ENCODE measurements at regions not wholly inside any gene's neighbourhood (a gene's known extent, or its start where the extent isn't known, plus 50 kb on each side); places are given as distances from the start of the nearest gene placed in this dataset.

- TF ChIP-seq POLR2A (IDR thresholded peaks at IDR 0.05): no peak
- no peak for TF ChIP-seq CTCF (IDR thresholded peaks at IDR 0.05)
- no peak for TF ChIP-seq EP300 (IDR thresholded peaks at IDR 0.05; ENCODE audit: low read depth)
- TF ChIP-seq POLR2AphosphoS5 (IDR thresholded peaks at IDR 0.05): no peak
These were observed 140.0 kb upstream of the GPC1 start for GRCh38 chr2:240295256-240296103.
